Astrocyte of the hippocampus (primary cell): ENCODE measurements at regions not wholly inside any gene's neighbourhood (a gene's known extent, or its start where the extent isn't known, plus 50 kb on each side); places are given as distances from the start of the nearest gene placed in this dataset.

ENCODE experiments used
- DNase-seq: peaks from one replicate; pipeline ENCODE4 v3.0.0; 2011; ENCODE audit warnings: low read depth, low spot score

GRCh38 chr13:97629601-97630272 is 195.8 kb downstream of the RAP2A start:
- no peak for DNase-seq

GRCh38 chr13:97630725-97631124 is 196.8 kb downstream of the RAP2A start:
- DNase-seq: no peak

DNA sequence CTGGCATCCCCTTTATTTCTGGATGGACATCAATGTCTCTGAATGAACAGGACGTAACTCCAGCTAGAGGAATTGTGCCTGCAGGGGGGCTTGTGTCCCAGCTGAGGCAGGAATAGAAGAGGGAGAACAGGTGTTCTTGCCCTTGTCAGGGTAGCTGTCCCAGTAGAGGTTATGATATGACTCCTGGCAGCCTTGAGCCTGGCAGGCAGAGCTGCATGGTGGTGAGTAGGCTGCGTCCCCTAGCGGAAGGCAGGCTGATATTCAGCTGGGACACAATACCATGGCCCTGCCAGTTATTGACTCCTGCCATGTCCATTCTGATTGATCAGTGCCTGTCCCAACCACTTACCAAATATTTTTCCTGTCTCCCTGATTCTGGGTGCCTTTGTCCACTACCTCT is 197.2 kb downstream of the RAP2A start:
- no peak for DNase-seq

- DNase-seq: no peak
These were observed 205.3 kb downstream of the RAP2A start for GRCh38 chr13:97639236-97639635.

GRCh38 chr13:97640268-97640667 is 206.3 kb downstream of the RAP2A start:
- no peak for DNase-seq

DNA sequence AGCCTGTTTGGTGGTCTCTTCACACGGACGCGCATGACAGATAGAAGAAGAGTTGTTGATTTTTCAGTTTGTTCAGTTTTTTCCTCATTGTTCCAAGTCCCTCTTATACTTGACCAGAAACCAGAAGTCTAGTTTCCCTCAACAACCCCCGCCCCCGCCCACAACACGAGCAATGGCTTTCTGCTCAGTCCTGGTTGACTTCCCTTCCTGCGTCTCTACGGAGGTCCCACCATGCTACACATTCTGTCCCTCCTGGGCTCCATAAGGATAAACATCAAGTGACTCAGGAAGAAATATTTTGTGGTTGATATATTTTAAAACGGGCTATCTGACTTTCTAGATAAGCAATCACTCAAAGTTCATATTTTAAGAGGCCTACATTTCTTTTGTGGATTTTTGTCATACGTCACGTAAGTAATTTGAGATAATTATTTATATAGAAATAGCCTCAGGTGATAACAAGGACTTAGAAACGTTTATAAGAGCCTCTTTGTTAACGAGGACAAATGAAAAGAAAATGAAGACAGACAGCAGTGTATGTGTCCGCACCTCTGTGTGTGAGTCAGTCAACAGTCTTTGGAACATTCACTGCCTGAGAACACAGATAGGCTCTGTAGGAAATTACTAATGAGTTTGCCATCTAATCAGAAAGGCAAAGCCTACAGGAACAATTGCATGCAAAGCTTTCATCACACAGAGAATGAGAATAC is 214.4 kb downstream of the RAP2A start:
- peak; percentile 23 for DNase-seq

DNA sequence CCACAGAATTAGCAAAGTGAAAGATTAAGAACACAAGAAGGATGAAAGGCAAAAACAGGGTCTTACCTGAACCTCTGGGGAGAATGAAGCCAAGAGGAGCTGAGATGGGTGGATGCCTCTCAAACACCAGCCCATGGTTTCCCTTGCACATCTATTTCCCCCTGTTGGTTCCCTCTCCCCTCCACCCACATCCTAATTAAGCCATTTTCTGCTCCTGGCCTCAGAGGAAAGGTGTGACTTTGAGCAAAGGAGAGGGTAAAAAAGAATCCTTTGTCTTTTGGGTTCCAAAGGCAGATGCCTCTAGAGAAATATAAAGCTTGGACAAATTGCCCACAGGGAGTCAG is 214.9 kb downstream of the RAP2A start:
- DNase-seq: no peak

- no peak for DNase-seq
These were observed 219.6 kb downstream of the RAP2A start for GRCh38 chr13:97653443-97654140.

- DNase-seq: no peak
These were observed 220.3 kb downstream of the RAP2A start for GRCh38 chr13:97654236-97654635.

DNA sequence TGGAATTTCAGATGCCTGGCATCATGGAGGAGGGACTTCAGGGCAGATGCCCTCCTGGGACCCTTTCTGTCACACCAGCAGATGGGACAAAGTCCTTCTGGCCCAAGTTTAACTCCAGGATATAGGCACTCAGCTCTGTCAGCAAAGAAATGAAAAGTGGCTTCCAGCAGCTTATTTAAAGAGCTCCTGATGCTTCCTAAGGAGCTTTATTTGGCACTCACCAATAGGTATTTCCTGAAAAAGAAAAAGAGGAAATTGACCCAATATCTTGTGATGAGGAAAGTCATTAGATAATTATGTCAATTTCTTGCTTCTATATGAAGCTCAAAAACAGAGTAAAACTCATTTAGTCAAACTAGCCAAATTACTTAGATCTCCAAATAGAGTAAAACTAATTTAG is 224.6 kb downstream of the RAP2A start:
- DNase-seq: no peak

DNA sequence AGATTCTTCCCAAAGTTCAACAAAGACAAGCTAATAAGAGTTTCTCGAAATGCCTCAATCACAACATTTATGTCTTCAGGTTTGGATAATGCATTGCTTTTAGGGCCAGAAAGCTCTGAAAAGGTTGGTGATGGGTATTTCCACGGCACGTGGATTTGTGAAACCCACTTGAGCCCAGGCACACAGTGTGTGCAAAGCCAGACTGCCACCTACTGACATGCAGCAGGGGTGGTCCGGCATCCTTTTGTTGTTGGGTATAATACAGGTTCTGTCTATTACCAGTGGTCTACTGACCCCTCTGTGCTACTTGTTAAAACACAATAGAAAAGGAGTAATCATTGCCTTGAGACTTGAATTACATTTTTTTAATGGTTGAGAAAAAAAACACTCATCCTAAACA is 225.6 kb downstream of the RAP2A start:
- peak; percentile 25 for DNase-seq

DNA sequence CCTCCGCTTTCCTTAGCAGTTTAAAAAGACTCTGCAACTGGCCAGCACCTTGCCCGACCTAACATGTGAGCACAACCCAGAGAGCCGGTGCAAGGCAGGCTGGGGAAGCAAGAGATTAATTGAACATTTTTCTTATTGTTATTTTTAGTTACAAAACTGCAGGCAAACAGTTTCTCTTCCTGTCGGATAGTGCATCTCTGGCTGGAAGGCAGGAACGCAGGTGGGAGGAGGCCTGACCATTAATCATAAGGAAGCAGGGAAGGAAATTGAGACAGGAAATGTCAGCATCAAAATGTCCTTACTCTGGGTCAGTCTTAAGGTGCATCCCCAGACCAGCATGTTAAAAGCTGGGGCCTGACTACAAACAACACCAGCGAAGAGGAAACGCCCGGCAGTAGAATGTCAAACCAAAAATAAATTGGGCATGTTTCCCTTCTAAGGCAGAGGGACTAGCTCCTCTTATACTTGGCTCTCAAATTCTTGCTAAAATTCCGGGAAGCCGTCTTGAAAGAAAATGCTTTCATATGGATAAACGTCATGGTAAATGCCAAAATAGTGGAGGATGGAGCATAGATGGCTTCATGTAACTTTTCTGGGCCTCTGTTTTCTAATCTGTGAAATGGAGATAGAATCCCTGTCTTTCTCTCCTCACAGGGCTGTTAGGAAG is 226.8 kb downstream of the RAP2A start:
- no peak for DNase-seq

- DNase-seq: no peak
These were observed 252.6 kb downstream of the RAP2A start for GRCh38 chr13:97686594-97686993.

GRCh38 chr13:97692628-97693027 is 258.7 kb downstream of the RAP2A start:
- DNase-seq: no peak

- DNase-seq: no peak
These were observed 257.8 kb upstream of the IPO5 start for GRCh38 chr13:97695684-97696083.

DNA sequence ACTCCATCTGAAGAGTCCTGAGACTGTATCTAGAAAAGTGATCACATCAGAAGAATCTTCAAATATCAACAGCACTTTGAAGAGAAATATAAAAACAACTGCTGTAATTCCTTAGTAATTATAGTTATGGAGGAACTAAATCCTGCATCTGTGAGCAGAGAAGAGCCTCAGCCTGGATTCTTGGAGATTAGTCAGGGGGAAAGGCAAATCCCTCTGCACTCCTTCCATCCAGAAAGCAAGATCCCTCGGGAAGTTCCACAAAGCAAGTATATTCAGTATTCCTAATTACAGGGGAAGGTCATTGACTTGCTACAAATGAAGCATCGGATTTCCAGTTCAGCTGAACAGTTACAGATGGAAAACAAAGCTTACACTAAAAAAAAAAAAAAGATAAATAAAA is 256.6 kb upstream of the IPO5 start:
- no peak for DNase-seq

- DNase-seq: no peak
These were observed 253.1 kb upstream of the IPO5 start for GRCh38 chr13:97700306-97700848.

GRCh38 chr13:97702614-97703013 is 250.9 kb upstream of the IPO5 start:
- DNase-seq: no peak

DNA sequence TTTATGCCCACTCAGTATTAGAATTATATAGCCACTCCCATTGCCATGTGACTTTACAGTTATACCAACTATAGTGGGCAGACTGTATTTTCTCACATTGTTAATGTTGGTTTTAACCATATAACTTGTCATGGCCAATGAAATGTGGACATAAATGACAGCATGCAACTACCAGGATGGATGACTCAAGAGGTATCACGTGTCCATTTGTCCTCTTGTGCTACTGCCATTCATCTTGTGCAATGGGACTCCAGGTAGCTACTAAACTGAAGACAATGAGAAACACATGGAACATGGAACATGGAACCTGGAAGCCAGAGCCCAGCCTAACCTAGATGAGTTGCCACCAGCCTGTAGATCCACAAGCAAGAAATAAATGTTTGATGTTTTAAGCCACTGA is 242.7 kb upstream of the IPO5 start:
- no peak for DNase-seq

DNA sequence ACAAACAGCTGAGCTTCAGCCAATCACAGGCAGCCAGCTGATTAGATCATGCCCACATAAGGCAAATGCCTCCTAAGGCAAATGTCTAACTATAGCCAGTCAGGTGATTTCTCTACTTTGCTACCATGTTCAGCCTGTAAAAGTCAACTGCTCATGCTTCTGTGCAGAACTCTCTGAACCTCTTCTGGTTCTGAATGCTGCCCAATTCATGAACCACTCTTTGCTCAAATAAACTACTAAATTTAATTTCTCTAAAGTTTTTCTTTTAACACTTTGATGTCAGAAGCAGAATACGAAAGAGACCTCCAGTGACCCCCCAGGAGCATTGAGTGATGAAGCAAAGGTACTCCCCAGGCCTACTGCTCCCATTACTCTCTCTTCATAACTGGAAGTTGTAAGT is 240.7 kb upstream of the IPO5 start:
- DNase-seq: no peak

- peak; percentile 51 for DNase-seq
These were observed 237.7 kb upstream of the IPO5 start for GRCh38 chr13:97715763-97716162.

DNA sequence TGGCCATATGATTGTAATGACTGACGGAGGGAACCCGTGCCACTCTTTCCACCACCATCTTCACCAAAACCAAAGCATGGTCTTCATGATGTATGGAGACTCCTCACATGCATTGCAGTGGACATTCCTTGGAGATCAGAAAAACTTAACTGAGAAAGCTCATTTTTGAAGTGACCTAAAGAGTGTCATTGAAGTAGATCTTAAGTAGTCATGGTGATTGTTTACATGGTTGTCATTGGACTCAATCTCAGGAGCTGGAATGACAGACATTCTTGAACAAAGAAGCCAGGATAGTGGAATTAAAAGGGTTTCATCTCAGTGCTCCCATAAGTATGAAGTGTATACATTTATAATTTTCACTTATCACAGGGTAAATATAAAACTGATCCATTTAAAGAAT is 236.7 kb upstream of the IPO5 start:
- no peak for DNase-seq
